CD4-positive, alpha-beta T cell treated with Interleukin-1 beta for 1 hour (primary cell): ENCODE measurements at regions not wholly inside any gene's neighbourhood (a gene's known extent, or its start where the extent isn't known, plus 50 kb on each side); places are given as distances from the start of the nearest gene placed in this dataset.
"Not testable (repeated sequence)": the region's sequence is repeated elsewhere in the genome, so short reads cannot be mapped to it uniquely, and the experiment has no call there.

Source experiments
- DNase-seq, 2 donors: peaks; one replicate each; pipeline ENCODE4 v3.0.0-alpha.2; 2020 to 2022

- no peak for DNase-seq
Observed at GRCh38 chr7:119288416-119288815, 984.6 kb upstream of the KCND2 start.

- not testable (repeated sequence) for DNase-seq
Observed at GRCh38 chr7:119300341-119300740, 972.6 kb upstream of the KCND2 start.

- no peak for DNase-seq
Observed at GRCh38 chr7:119320316-119320715, 952.7 kb upstream of the KCND2 start.

- no peak for DNase-seq
Observed at GRCh38 chr7:119329715-119330114, 943.3 kb upstream of the KCND2 start.

GRCh38 chr7:119335405-119335804 lies 937.6 kb upstream of the KCND2 start:
- DNase-seq = no peak

- no peak for DNase-seq
Observed at GRCh38 chr7:119341822-119342221, 931.2 kb upstream of the KCND2 start.

GRCh38 chr7:119343289-119343688 lies 929.7 kb upstream of the KCND2 start:
- no peak for DNase-seq

- DNase-seq = no peak
Observed at GRCh38 chr7:119344466-119344865, 928.5 kb upstream of the KCND2 start.

GRCh38 chr7:119348491-119348890 lies 924.5 kb upstream of the KCND2 start:
- DNase-seq = no peak

GRCh38 chr7:119350334-119350733 lies 922.6 kb upstream of the KCND2 start:
- no peak for DNase-seq

- DNase-seq = no peak
Observed at GRCh38 chr7:119351320-119351719, 921.7 kb upstream of the KCND2 start.

- no peak for DNase-seq
Observed at GRCh38 chr7:119374436-119374835, 898.5 kb upstream of the KCND2 start.

- no peak for DNase-seq
Observed at GRCh38 chr7:119377861-119378260, 895.1 kb upstream of the KCND2 start.

- no peak for DNase-seq
Observed at GRCh38 chr7:119382726-119383125, 890.2 kb upstream of the KCND2 start.

GRCh38 chr7:119395024-119395423 lies 878.0 kb upstream of the KCND2 start:
- no peak for DNase-seq

GRCh38 chr7:119397156-119397555 lies 875.8 kb upstream of the KCND2 start:
- no peak for DNase-seq

GRCh38 chr7:119408596-119408995 lies 864.4 kb upstream of the KCND2 start:
- DNase-seq = no peak

GRCh38 chr7:119413314-119413805 lies 859.6 kb upstream of the KCND2 start:
- DNase-seq = no peak

- no peak for DNase-seq
Observed at GRCh38 chr7:119415682-119416081, 857.3 kb upstream of the KCND2 start.

- no peak for DNase-seq
Observed at GRCh38 chr7:119421657-119422056, 851.3 kb upstream of the KCND2 start.

GRCh38 chr7:119436882-119437281 lies 836.1 kb upstream of the KCND2 start:
- DNase-seq = no peak

GRCh38 chr7:119438315-119438714 lies 834.7 kb upstream of the KCND2 start:
- no peak for DNase-seq

- no peak for DNase-seq
Observed at GRCh38 chr7:119439192-119439591, 833.8 kb upstream of the KCND2 start.

- DNase-seq = no peak
Observed at GRCh38 chr7:119452401-119452800, 820.6 kb upstream of the KCND2 start.

GRCh38 chr7:119465798-119466305 lies 807.1 kb upstream of the KCND2 start:
- no peak for DNase-seq
